Endothelial cell of umbilical vein (primary cell): ENCODE measurements at regions not wholly inside any gene's neighbourhood (a gene's known extent, or its start where the extent isn't known, plus 50 kb on each side); places are given as distances from the start of the nearest gene placed in this dataset.

Experiments used
- BruUV-seq: library from RNA; stranded (reverse); fragments of 400-500 nt; replicated peaks from 2 replicates; lab custom pipeline; 2021; lab: Mats Ljungman, UMichigan
- CTCF ChIA-PET: fragments of 300-600, 350-600 bp; sonication (Branson Sonifier 250); formaldehyde crosslinking; loops from one replicate; lab custom pipeline; 2021; ENCODE audit warnings: antibody characterized with exemption, inconsistent platforms; lab: Charles Lee
- POLR2A ChIA-PET: fragments of 300-600, 350-600 bp; sonication (Branson Sonifier 250); formaldehyde crosslinking; loops from one replicate; lab custom pipeline; 2021; ENCODE audit warnings: antibody characterized with exemption, inconsistent platforms; lab: Charles Lee
- DNase-seq: peaks from one replicate; pipeline ENCODE4 v3.0.0-alpha.2; 2011; ENCODE audit warnings: low read depth, low spot score
- FAIRE-seq: peaks from 2 replicates; lab custom pipeline; 2011; peaks lifted over from hg19 to GRCh38; lab: Jason Lieb, UNC
- H2AFZ ChIP-seq: 2 replicates; pipeline ENCODE4 v1.6.0; 2012; ENCODE audit warnings: low read depth, low read length, control low read depth, inconsistent platforms
- H3K27ac ChIP-seq: 2 replicates; pipeline ENCODE4 v1.5.1; 2011; ENCODE audit warnings: low read depth, mild to moderate bottlenecking, control low read depth, low read length, moderate library complexity; ENCODE audit not compliant: insufficient read depth
- H3K27me3 ChIP-seq, 2 experiments: 2 replicates each; pipeline versions ENCODE4 v1.6.0 to v1.6.1; 2011; ENCODE audit warnings: low read length in 2 of 2, mixed read lengths in 1 of 2; ENCODE audit not compliant: control insufficient read depth in 2 of 2, insufficient read depth in 2 of 2
- H3K36me3 ChIP-seq, 2 experiments: 2 replicates in 1 of 2; 3 replicates in 1 of 2; pipeline ENCODE4 v1.5.1; 2011; ENCODE audit warnings: low read length in 2 of 2, mild to moderate bottlenecking in 1 of 2, moderate library complexity in 1 of 2; ENCODE audit not compliant: control insufficient read depth in 2 of 2, insufficient read depth in 2 of 2; ENCODE audit errors: extremely low read depth in 1 of 2
- H3K4me1 ChIP-seq: 3 replicates; pipeline ENCODE4 v1.5.1; 2011; ENCODE audit warnings: mild to moderate bottlenecking, low read length; ENCODE audit not compliant: control insufficient read depth, insufficient read depth; ENCODE audit errors: extremely low read depth
- H3K4me2 ChIP-seq: 2 replicates; pipeline ENCODE4 v1.6.1; 2011; ENCODE audit warnings: low read length, control low read depth, mixed read lengths; ENCODE audit not compliant: insufficient read depth
- H3K4me3 ChIP-seq, 3 experiments: fragments of 200-600 bp in 1 of 3; sonication (generic), shearing (Covaris generic) in 1 of 3; replicated peaks in 1 of 3; 2 replicates each; pipeline ENCODE4 v1.5.1; 2011 to 2016; ENCODE audit warnings: control low read depth in 3 of 3, low read length in 3 of 3, mild to moderate bottlenecking in 2 of 3, inconsistent platforms in 1 of 3, low read depth in 1 of 3, moderate library complexity in 1 of 3; ENCODE audit not compliant: insufficient read depth in 1 of 3
- H3K79me2 ChIP-seq: 2 replicates; pipeline ENCODE4 v1.6.0; 2012; ENCODE audit warnings: low read length, inconsistent platforms; ENCODE audit not compliant: control insufficient read depth, insufficient read depth
- H3K9ac ChIP-seq: replicated peaks from 2 replicates; pipeline ENCODE3; 2011; ENCODE audit warnings: low read length, control low read depth; ENCODE audit not compliant: insufficient read depth; ENCODE audit errors: extremely low read depth
- H3K9me1 ChIP-seq: replicated peaks from 3 replicates; pipeline ENCODE4 v1.6.0; 2011; ENCODE audit warnings: mild to moderate bottlenecking, low read length; ENCODE audit not compliant: control insufficient read depth, insufficient read depth; ENCODE audit errors: extremely low read depth
- H3K9me3 ChIP-seq: replicated peaks from 2 replicates; pipeline ENCODE4 v1.5.1; 2012; ENCODE audit warnings: low read length, inconsistent platforms; ENCODE audit not compliant: control insufficient read depth, insufficient read depth
- H4K20me1 ChIP-seq: replicated peaks from 2 replicates; pipeline ENCODE3; 2011; ENCODE audit warnings: mild to moderate bottlenecking, low read length; ENCODE audit not compliant: control insufficient read depth, insufficient read depth; ENCODE audit errors: extremely low read depth
- FOS ChIP-seq: IDR thresholded peaks from 2 replicates; pipeline ENCODE4 v1.6.1; 2011; ENCODE audit warnings: mild to moderate bottlenecking, low read length, moderate library complexity, borderline replicate concordance; ENCODE audit not compliant: insufficient read depth
- GATA2 ChIP-seq: IDR thresholded peaks from 2 replicates; pipeline ENCODE4 v1.7.0; 2011; ENCODE audit warnings: low read depth, mild to moderate bottlenecking, moderate library complexity, mixed read lengths, low read length; ENCODE audit not compliant: insufficient read length, insufficient read depth
- JUN ChIP-seq: IDR thresholded peaks from 2 replicates; pipeline ENCODE4 v1.6.1; 2011; ENCODE audit warnings: borderline replicate concordance, low read depth; ENCODE audit not compliant: insufficient read length, insufficient read depth
- MAX ChIP-seq: IDR thresholded peaks from 2 replicates; pipeline ENCODE4 v1.6.1; 2011; ENCODE audit not compliant: insufficient read depth, insufficient read length
- POLR2A ChIP-seq: IDR thresholded peaks from 2 replicates; pipeline ENCODE4 v1.6.1; 2012; ENCODE audit warnings: low read depth, mild to moderate bottlenecking, control low read depth, low read length
- POLR2AphosphoS5 ChIP-seq: IDR thresholded peaks from 2 replicates; pipeline ENCODE4 v1.6.1; 2012; ENCODE audit warnings: low read depth, mild to moderate bottlenecking, control low read depth, low read length, moderate library complexity; ENCODE audit not compliant: insufficient read depth
- dilution Hi-C: fragments of 300-500 bp; cut with MboI; formaldehyde crosslinking; loops from one replicate; pipeline ENCODE4 v1.15.0; 2019; ENCODE audit warnings: low sequenced_read_pairs; ENCODE audit not compliant: extremely low pct_ligation_motif_present
- intact Hi-C: fragments of 100-400 bp; cut with micrococcal nuclease; formaldehyde crosslinking; loops from one replicate; pipeline ENCODE4 v1.10.0; 2022

- Histone ChIP-seq H3K4me1 (no peaks in the 10 kb centered on the region), H3K79me2 (no peaks in the 10 kb centered on the region), H3K36me3 (no peaks in the 10 kb centered on the region), H3K9me3 (no peaks in the 10 kb centered on the region), H3K9me1 (no peaks in the 10 kb centered on the region), H3K27ac (no peak overlapping the region), H3K4me3 (no peak overlapping the region), H3K27me3 (no peaks in the 10 kb centered on the region), H3K9ac (no peak overlapping the region), H4K20me1 (no peaks in the 10 kb centered on the region), H3K4me2 (no peak overlapping the region), H2AFZ (no peak overlapping the region)
- ChIA-PET CTCF (no interaction called here), POLR2A (no interaction called here)
- TF ChIP-seq GATA2 (no peak), FOS (no peak), JUN (no peak), POLR2A (no peak), MAX (no peak), POLR2AphosphoS5 (no peak)
- FAIRE-seq, result no peak
- DNase-seq, result no peak
- BruUV-seq, result no TSS peak
- dilution Hi-C loops, result no loop called here
- intact Hi-C loops, result no loop called here
These were observed 361.9 kb downstream of the NYAP2 start for GRCh38 chr2:225761396-225761795.

GRCh38 chr2:225757248-225757647 is 357.7 kb downstream of the NYAP2 start:
- H3K27me3 ChIP-seq, result no peaks in the 10 kb centered on the region
- H3K79me2 ChIP-seq, result no peaks in the 10 kb centered on the region
- no peak overlapping the region for H3K27ac ChIP-seq
- H3K4me3 ChIP-seq, result no peak overlapping the region
- dilution Hi-C loops (no loop called here), intact Hi-C loops (no loop called here)
- H2AFZ ChIP-seq, result no peak overlapping the region
- no peaks in the 10 kb centered on the region for H4K20me1 ChIP-seq
- FAIRE-seq (no peak), DNase-seq (no peak)
- H3K9ac ChIP-seq, result no peak overlapping the region
- ChIA-PET CTCF (interaction anchor here (0.9 kb wide), 1 partner anchor 92 kb away, joined by 4 read pairs; no protein-coding TSS in a partner anchor), POLR2A (no interaction called here)
- H3K4me1 ChIP-seq, result no peaks in the 10 kb centered on the region
- TF ChIP-seq POLR2AphosphoS5, result no peak
- no peaks in the 10 kb centered on the region for H3K9me1 ChIP-seq
- H3K4me2 ChIP-seq, result no peak overlapping the region
- H3K36me3 ChIP-seq, result no peaks in the 10 kb centered on the region
- BruUV-seq, result no TSS peak
- no peaks in the 10 kb centered on the region for H3K9me3 ChIP-seq
